WTC11 (cell line): ENCODE measurements at regions not wholly inside any gene's neighbourhood (a gene's known extent, or its start where the extent isn't known, plus 50 kb on each side); places are given as distances from the start of the nearest gene placed in this dataset.

ENCODE experiments used
- ATAC-seq: fragments of 200-7000 bp; cut with Tn5 transposase; 2 replicates; pipeline ENCODE4 v1.10.0; 2021; ENCODE audit warnings: mild to moderate bottlenecking, moderate library complexity
- CTCF ChIA-PET: fragments of 300-600 bp; sonication (Branson Sonifier 250); formaldehyde crosslinking; loops from one replicate; lab custom pipeline; 2021; ENCODE audit warnings: antibody characterized with exemption; lab: Charles Lee
- POLR2A ChIA-PET: fragments of 350-600 bp; sonication (Branson Sonifier 250); formaldehyde crosslinking; loops from one replicate; lab custom pipeline; 2021; ENCODE audit warnings: antibody characterized with exemption; lab: Charles Lee
- DNase-seq: peaks from one replicate; pipeline ENCODE4 v3.0.0; 2021; ENCODE audit warnings: low spot score
- H3K27ac Mint-ChIP-seq: 2 replicates; pipeline ENCODE4 v1.8.0; 2021; ENCODE audit warnings: mixed read lengths
- H3K27me3 Mint-ChIP-seq: 2 replicates; pipeline ENCODE4 v1.8.0; 2021; ENCODE audit warnings: low read depth, mild to moderate bottlenecking, moderate library complexity, mixed read lengths
- H3K36me3 Mint-ChIP-seq: 2 replicates; pipeline ENCODE4 v1.8.0; 2021; ENCODE audit warnings: mixed read lengths
- H3K4me1 Mint-ChIP-seq: 2 replicates; pipeline ENCODE4 v1.8.0; 2022; ENCODE audit warnings: mixed read lengths
- H3K4me3 Mint-ChIP-seq: 2 replicates; pipeline ENCODE4 v1.8.0; 2021; ENCODE audit warnings: mild to moderate bottlenecking, moderate library complexity, mixed read lengths
- H3K9me3 Mint-ChIP-seq: 2 replicates; pipeline ENCODE4 v1.8.0; 2021; ENCODE audit warnings: mixed read lengths
- AFF4 ChIP-seq: sonication (generic); formaldehyde crosslinking; IDR thresholded peaks from 2 replicates; pipeline ENCODE4 v1.8.1; 2023; ENCODE audit warnings: mild to moderate bottlenecking, missing genetic modification reagents, borderline replicate concordance
- CDX4 ChIP-seq: fragments of 250-450 bp; sonication (Bioruptor Pico); IDR thresholded peaks from 2 replicates; pipeline ENCODE4 v1.9.0; 2021; ENCODE audit warnings: moderate library complexity, mild to moderate bottlenecking, inconsistent platforms, borderline replicate concordance
- ESRRA ChIP-seq: sonication (generic); formaldehyde crosslinking; IDR thresholded peaks from 2 replicates; pipeline ENCODE4 v1.8.1; 2022; ENCODE audit warnings: mild to moderate bottlenecking, missing genetic modification reagents, borderline replicate concordance
- FOXJ3 ChIP-seq: sonication (generic); formaldehyde crosslinking; IDR thresholded peaks from 2 replicates; pipeline ENCODE4 v1.9.0; 2021; ENCODE audit warnings: missing genetic modification reagents, mild to moderate bottlenecking, borderline replicate concordance
- GABPB1 ChIP-seq: sonication (generic); formaldehyde crosslinking; IDR thresholded peaks from 2 replicates; pipeline ENCODE4 v1.8.1; 2023; ENCODE audit warnings: mild to moderate bottlenecking, missing genetic modification reagents
- NFYB ChIP-seq: sonication (generic); formaldehyde crosslinking; conservative IDR thresholded peaks from 2 replicates; pipeline ENCODE4 v1.8.0; 2022; ENCODE audit warnings: low read depth, missing genetic modification reagents
- NR1H2 ChIP-seq: sonication (generic); formaldehyde crosslinking; IDR thresholded peaks from 2 replicates; pipeline ENCODE4 v1.9.0; 2021; ENCODE audit warnings: mild to moderate bottlenecking, moderate library complexity, missing genetic modification reagents
- NR2C2 ChIP-seq: sonication (generic); formaldehyde crosslinking; IDR thresholded peaks from 2 replicates; pipeline ENCODE4 v1.8.0; 2022; ENCODE audit warnings: mild to moderate bottlenecking, missing genetic modification reagents
- RELA ChIP-seq: sonication (generic); formaldehyde crosslinking; IDR thresholded peaks from 2 replicates; pipeline ENCODE4 v1.8.1; 2022; ENCODE audit warnings: missing genetic modification reagents, mild to moderate bottlenecking, borderline replicate concordance
- SMAD4 ChIP-seq: sonication (generic); formaldehyde crosslinking; IDR thresholded peaks from 2 replicates; pipeline ENCODE4 v1.8.0; 2022; ENCODE audit warnings: mild to moderate bottlenecking, missing genetic modification reagents
- SOX15 ChIP-seq: fragments of 250-450 bp; sonication (Bioruptor Pico); IDR thresholded peaks from 2 replicates; pipeline ENCODE4 v1.9.0; 2021; ENCODE audit warnings: mild to moderate bottlenecking
- TEAD4 ChIP-seq: sonication (generic); formaldehyde crosslinking; IDR thresholded peaks from 2 replicates; pipeline ENCODE4 v1.8.0; 2022; ENCODE audit warnings: mild to moderate bottlenecking, missing genetic modification reagents
- ZNF219 ChIP-seq: sonication (generic); formaldehyde crosslinking; IDR thresholded peaks from 2 replicates; pipeline ENCODE4 v1.8.0; 2023; ENCODE audit warnings: missing genetic modification reagents, mild to moderate bottlenecking, borderline replicate concordance
- ZNF317 ChIP-seq: sonication (generic); formaldehyde crosslinking; IDR thresholded peaks from 2 replicates; pipeline ENCODE4 v1.8.1; 2023; ENCODE audit warnings: low read depth, mild to moderate bottlenecking, moderate library complexity, missing genetic modification reagents, borderline replicate concordance
- ZNF423 ChIP-seq: fragments of 250-450 bp; sonication (Bioruptor Pico); IDR thresholded peaks from 2 replicates; pipeline ENCODE4 v2.1.2; 2022; ENCODE audit warnings: mild to moderate bottlenecking, moderate library complexity
- ZNF532 ChIP-seq: fragments of 250-450 bp; sonication (Bioruptor Pico); IDR thresholded peaks from 2 replicates; pipeline ENCODE4 v1.9.0; 2021; ENCODE audit warnings: mild to moderate bottlenecking, borderline replicate concordance
- TF ChIP-seq, protein P1 (sequence below): sonication (generic); formaldehyde crosslinking; IDR thresholded peaks from 2 replicates; pipeline ENCODE4 v1.8.1; 2023; ENCODE audit warnings: mild to moderate bottlenecking, missing genetic modification reagents, moderate library complexity
- TF ChIP-seq, protein P2 (sequence below): sonication (generic); formaldehyde crosslinking; IDR thresholded peaks from 2 replicates; pipeline ENCODE4 v1.8.0; 2022; ENCODE audit warnings: mild to moderate bottlenecking, missing genetic modification reagents
- TF ChIP-seq, protein P3 (sequence below): sonication (generic); formaldehyde crosslinking; conservative IDR thresholded peaks from 2 replicates; pipeline ENCODE4 v1.8.1; 2022; ENCODE audit warnings: mild to moderate bottlenecking, missing genetic modification reagents

DNA sequence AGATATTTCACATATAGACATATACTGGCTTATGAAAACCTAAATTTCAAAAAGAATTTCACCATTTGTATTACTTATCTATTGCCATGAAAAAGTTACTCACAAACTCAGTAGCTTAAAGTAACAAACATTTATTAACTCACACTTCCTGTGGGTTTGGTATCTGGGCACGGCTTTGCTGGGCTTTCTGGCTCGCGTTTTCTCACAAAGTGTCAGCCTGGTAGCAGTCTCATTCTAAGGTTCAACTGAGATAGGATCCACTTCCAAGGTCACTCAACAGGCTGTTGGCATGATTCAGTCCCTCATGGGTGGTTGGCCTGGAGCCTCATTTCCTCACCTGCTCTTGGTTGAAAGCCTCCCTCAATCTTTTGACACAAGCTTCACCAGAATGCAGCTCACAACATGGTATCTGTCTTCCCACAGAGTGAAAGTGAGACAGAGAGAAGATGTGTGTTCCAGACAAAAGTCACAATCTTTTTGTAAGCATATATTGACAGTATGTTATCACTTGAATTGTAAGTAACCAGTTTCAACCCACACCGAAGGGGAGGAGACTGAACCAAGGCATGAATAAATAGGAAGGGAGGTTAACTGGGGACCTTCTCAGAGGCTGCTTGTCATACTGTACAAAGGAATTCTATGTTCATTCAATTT lies 1065.8 kb upstream of the SPRY2 start:
- no peak for DNase-seq
- Mint-ChIP-seq H3K36me3 (no peaks in the 10 kb centered on the region), H3K4me3 (no peak overlapping the region), H3K27me3 (no peaks in the 10 kb centered on the region), H3K9me3 (no peaks in the 10 kb centered on the region), H3K27ac (peak overlapping the region; percentile 84), H3K4me1 (no peaks in the 10 kb centered on the region)
- ChIA-PET CTCF (no interaction called here), POLR2A (no interaction called here)
- no peak for TF ChIP-seq FOXJ3 (CRISPR knock-in tag)
- no peak for TF ChIP-seq GABPB1 (CRISPR knock-in tag)
- TF ChIP-seq ZNF423 (CRISPR knock-in tag), result no peak
- no peak for TF ChIP-seq CDX4 (CRISPR knock-in tag)
- TF ChIP-seq NR2C2 (CRISPR knock-in tag), result no peak
- no peak for TF ChIP-seq SMAD4 (CRISPR knock-in tag)
- no peak for TF ChIP-seq RELA (CRISPR knock-in tag)
- TF ChIP-seq, protein P1, sequence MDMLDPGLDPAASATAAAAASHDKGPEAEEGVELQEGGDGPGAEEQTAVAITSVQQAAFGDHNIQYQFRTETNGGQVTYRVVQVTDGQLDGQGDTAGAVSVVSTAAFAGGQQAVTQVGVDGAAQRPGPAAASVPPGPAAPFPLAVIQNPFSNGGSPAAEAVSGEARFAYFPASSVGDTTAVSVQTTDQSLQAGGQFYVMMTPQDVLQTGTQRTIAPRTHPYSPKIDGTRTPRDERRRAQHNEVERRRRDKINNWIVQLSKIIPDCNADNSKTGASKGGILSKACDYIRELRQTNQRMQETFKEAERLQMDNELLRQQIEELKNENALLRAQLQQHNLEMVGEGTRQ (CRISPR knock-in tag), result no peak
- TF ChIP-seq SOX15 (CRISPR knock-in tag), result no peak
- TF ChIP-seq, protein P2, sequence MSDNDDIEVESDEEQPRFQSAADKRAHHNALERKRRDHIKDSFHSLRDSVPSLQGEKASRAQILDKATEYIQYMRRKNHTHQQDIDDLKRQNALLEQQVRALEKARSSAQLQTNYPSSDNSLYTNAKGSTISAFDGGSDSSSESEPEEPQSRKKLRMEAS, result no peak
- no peak for TF ChIP-seq NR1H2 (CRISPR knock-in tag)
- TF ChIP-seq, protein P3, sequence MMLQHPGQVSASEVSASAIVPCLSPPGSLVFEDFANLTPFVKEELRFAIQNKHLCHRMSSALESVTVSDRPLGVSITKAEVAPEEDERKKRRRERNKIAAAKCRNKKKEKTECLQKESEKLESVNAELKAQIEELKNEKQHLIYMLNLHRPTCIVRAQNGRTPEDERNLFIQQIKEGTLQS (CRISPR knock-in tag), result no peak
- no peak for TF ChIP-seq ESRRA
- no peak for TF ChIP-seq ZNF219
- no peak for TF ChIP-seq ZNF532 (CRISPR knock-in tag)
- TF ChIP-seq ZNF317 (CRISPR knock-in tag), result no peak
- TF ChIP-seq TEAD4 (CRISPR knock-in tag), result no peak
- TF ChIP-seq NFYB, result no peak
- no peak for TF ChIP-seq AFF4 (CRISPR knock-in tag)
- no peak for ATAC-seq
